GM19455 (cell line): ENCODE measurements at regions not wholly inside any gene's neighbourhood (a gene's known extent, or its start where the extent isn't known, plus 50 kb on each side); places are given as distances from the start of the nearest gene placed in this dataset.

Source experiments
- ATAC-seq: cut with Tn5 transposase; IDR thresholded peaks from one replicate; pipeline ENCODE4 v1.9.1; 2021; ENCODE audit not compliant: unreplicated experiment

- no peak for ATAC-seq
These were observed 224.9 kb upstream of the TOPAZ1 start for GRCh38 chr3:44016818-44017217.

GRCh38 chr3:44018926-44019325, 222.8 kb upstream of the TOPAZ1 start:
- ATAC-seq: no peak

DNA sequence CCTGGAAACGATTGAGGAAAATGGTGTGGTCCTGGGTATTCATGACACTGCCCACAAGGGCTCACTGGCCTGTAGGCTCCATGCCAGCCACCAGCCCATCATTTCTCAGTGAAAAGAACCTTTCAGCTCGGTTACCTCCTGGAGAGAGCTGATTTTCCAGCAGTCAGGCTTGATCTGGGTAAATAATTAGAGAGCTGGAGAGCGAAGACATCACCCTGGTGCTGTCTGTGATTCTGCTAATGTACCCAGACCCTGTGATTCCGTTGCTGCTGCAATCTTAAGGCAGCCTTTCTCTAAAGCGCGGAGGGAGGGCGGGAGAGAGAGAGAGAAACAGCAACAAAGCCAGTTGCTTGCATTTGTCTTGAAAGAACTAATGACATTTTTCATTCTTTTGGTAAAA, 221.9 kb upstream of the TOPAZ1 start:
- ATAC-seq: no peak

GRCh38 chr3:44020143-44020542, 221.5 kb upstream of the TOPAZ1 start:
- no peak for ATAC-seq

- no peak for ATAC-seq
These were observed 219.8 kb upstream of the TOPAZ1 start for GRCh38 chr3:44021651-44022594.

- no peak for ATAC-seq
These were observed 217.6 kb upstream of the TOPAZ1 start for GRCh38 chr3:44023961-44024593.

- no peak for ATAC-seq
These were observed 215.3 kb upstream of the TOPAZ1 start for GRCh38 chr3:44026220-44026865.

- no peak for ATAC-seq
These were observed 212.6 kb upstream of the TOPAZ1 start for GRCh38 chr3:44029100-44029499.

GRCh38 chr3:44030285-44030684, 211.4 kb upstream of the TOPAZ1 start:
- no peak for ATAC-seq

GRCh38 chr3:44030687-44031305, 210.9 kb upstream of the TOPAZ1 start:
- no peak for ATAC-seq

DNA sequence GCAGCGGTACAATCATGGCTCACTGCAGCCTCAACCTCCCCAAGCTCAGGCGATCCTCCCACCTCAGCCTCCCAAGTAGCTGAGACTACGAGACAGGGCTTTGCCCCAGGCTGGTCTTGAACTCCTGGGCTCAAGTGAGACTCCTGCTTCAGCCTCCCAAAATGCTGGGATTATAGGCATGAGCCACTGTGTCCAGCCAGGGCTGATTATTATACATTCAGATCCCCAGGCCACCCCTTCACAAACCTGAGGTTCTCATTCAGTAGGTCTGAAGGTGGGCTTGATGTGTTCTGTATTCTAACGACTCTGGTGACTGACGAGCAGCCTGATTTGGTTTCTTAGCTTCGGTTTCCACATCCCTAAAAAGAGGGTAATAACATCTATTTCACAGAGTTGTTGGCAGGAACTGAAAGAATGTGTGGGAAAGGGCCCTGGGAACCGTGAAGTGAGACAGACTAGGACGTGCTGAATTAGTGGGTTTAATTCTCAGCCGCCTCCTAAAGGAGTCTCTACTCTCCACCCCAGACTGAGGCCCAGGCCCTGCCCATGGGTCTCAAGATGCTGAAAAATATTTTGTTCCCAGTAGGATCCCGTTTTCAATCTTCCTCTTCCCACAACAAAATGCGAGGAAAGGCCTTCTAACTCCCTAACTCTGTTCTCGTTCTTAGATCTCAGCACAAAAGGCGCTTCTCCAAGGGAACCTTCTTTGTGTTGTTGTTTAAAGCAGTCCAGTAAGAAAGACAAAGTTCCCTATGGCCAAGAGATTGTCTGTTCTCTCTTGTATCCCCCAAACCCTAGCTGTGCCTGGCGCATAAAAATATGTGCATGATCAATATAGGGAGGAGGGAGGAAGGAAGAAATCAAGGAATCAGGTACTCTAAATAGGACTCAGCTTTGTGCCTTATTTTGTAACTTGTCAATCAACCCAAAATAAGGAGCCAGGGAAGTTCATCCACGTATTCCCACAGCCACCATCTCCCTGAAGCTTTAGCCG, 210.0 kb upstream of the TOPAZ1 start:
- no peak for ATAC-seq

DNA sequence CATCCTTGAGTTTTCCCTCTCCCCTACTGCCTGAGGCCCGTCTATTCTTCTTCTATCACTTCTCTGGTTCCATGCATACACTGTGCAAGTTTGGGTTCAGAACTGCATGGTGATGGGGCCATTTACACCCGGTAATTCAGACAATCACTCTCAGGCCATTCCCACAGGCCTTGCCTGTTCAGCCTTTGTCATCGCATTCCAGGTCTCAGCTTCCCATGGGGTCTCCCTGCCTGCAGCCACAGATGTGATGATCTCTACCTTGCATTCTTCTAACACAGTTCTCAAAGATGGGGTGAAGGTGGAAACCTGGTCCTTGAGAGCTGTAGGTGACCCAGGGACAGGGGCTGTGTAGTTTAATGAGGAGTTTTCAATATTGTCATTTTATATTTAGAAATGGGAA, 209.2 kb upstream of the TOPAZ1 start:
- no peak for ATAC-seq

GRCh38 chr3:44033123-44033522, 208.6 kb upstream of the TOPAZ1 start:
- no peak for ATAC-seq

DNA sequence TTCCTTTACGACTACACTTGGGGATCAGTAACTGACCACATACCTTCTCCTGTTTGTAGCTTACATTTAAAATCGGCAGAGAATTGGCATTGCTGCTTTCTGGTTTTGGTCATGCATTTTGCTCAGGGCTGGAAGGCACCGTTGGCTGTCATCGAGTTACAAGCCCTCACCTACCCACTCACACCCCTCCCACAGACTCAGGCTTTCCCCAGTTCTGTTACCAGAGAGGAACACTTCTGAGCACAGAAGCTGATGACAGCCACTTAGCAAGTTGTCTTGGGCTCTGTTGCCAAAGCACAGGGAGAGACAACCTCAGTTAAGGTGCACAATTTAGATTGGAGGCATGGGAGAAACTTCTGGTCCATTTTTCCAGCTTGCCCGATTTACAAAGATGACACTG, 204.8 kb upstream of the TOPAZ1 start:
- no peak for ATAC-seq

- no peak for ATAC-seq
These were observed 202.7 kb upstream of the TOPAZ1 start for GRCh38 chr3:44039006-44039405.

- no peak for ATAC-seq
These were observed 200.0 kb upstream of the TOPAZ1 start for GRCh38 chr3:44041726-44042125.

- ATAC-seq: no peak
These were observed 198.9 kb upstream of the TOPAZ1 start for GRCh38 chr3:44042772-44043171.

GRCh38 chr3:44045476-44046275, 196.0 kb upstream of the TOPAZ1 start:
- ATAC-seq: peak; percentile 74

- ATAC-seq: no peak
These were observed 193.9 kb upstream of the TOPAZ1 start for GRCh38 chr3:44047796-44048195.
